HEK293 (cell line): ENCODE measurements at regions not wholly inside any gene's neighbourhood (a gene's known extent, or its start where the extent isn't known, plus 50 kb on each side); places are given as distances from the start of the nearest gene placed in this dataset.

Experiments used
- CTCF ChIA-PET: fragments of 350-600 bp; formaldehyde crosslinking; extraction: SDS; loops from one replicate; lab custom pipeline; 2021; ENCODE audit warnings: antibody characterized with exemption; lab: Yijun Ruan, JAX
- POLR2A ChIA-PET: fragments of 300-600 bp; formaldehyde crosslinking; extraction: SDS; loops from one replicate; lab custom pipeline; 2020; ENCODE audit warnings: antibody characterized with exemption, inconsistent platforms; lab: Yijun Ruan, JAX
- H3K27ac ChIP-seq: fragments of 200-500 bp; sonication (Bioruptor generic); 2 replicates; pipeline ENCODE4 v1.5.1; 2014; ENCODE audit warnings: low read depth, low read length, control low read depth, inconsistent platforms; ENCODE audit errors: extremely low read depth
- H3K36me3 ChIP-seq, 2 experiments: fragments of 200-500 bp in 1 of 2; sonication (Bioruptor generic) in 1 of 2; 1 replicate in 1 of 2; 2 replicates in 1 of 2; pipeline ENCODE4 v1.5.1; 2014 to 2017; ENCODE audit warnings: inconsistent platforms in 2 of 2, low read length in 2 of 2; ENCODE audit not compliant: control insufficient read depth in 2 of 2, insufficient read depth in 1 of 2
- H3K4me1 ChIP-seq: fragments of 200-500 bp; sonication (Bioruptor generic); 2 replicates; pipeline ENCODE4 v1.5.1; 2014; ENCODE audit warnings: mild to moderate bottlenecking, low read length, inconsistent platforms; ENCODE audit not compliant: control insufficient read depth, insufficient read depth
- H3K4me3 ChIP-seq: 2 replicates; pipeline ENCODE4 v1.5.1; 2011; ENCODE audit warnings: low read depth, mild to moderate bottlenecking, control low read depth, low read length, moderate library complexity
- H3K9me3 ChIP-seq: fragments of 200-500 bp; sonication (Bioruptor generic); 2 replicates; pipeline ENCODE4 v1.5.1; 2014; ENCODE audit warnings: low read depth, low read length, inconsistent platforms; ENCODE audit not compliant: control insufficient read depth, insufficient read depth
- GLI2 ChIP-seq: fragments of 450-650 bp; formaldehyde crosslinking; IDR thresholded peaks from 2 replicates; pipeline ENCODE4; 2017; ENCODE audit warnings: missing biosample characterization, missing genetic modification characterization, low read depth, borderline replicate concordance
- HOXA7 ChIP-seq: sonication (generic); formaldehyde crosslinking; IDR thresholded peaks from 2 replicates; pipeline ENCODE4 v1.8.1; 2022; ENCODE audit warnings: missing genetic modification reagents, borderline replicate concordance
- KLF1 ChIP-seq: fragments of 450-650 bp; formaldehyde crosslinking; IDR thresholded peaks from 2 replicates; pipeline ENCODE4 v1.5.1; 2016; ENCODE audit warnings: missing biosample characterization, missing genetic modification characterization
- KLF9 ChIP-seq: fragments of 450-650 bp; formaldehyde crosslinking; IDR thresholded peaks from 2 replicates; pipeline ENCODE4 v1.5.1; 2016; ENCODE audit warnings: missing biosample characterization, missing genetic modification characterization, low read depth
- MZF1 ChIP-seq: fragments of 450-650 bp; formaldehyde crosslinking; IDR thresholded peaks from 2 replicates; pipeline ENCODE4 v1.5.1; 2017; ENCODE audit warnings: missing biosample characterization, missing genetic modification characterization, borderline replicate concordance
- PRDM10 ChIP-seq: fragments of 450-650 bp; formaldehyde crosslinking; IDR thresholded peaks from 2 replicates; pipeline ENCODE4 v1.5.1; 2016; ENCODE audit warnings: missing biosample characterization, missing genetic modification characterization
- SCRT2 ChIP-seq: fragments of 450-650 bp; formaldehyde crosslinking; IDR thresholded peaks from 2 replicates; pipeline ENCODE4 v1.5.1; 2016; ENCODE audit warnings: missing biosample characterization, missing genetic modification characterization
- WT1 ChIP-seq: fragments of 450-650 bp; formaldehyde crosslinking; IDR thresholded peaks from 2 replicates; pipeline ENCODE4 v1.5.1; 2016; ENCODE audit warnings: missing biosample characterization, missing genetic modification characterization
- ZBTB20 ChIP-seq: fragments of 450-650 bp; formaldehyde crosslinking; IDR thresholded peaks from 2 replicates; pipeline ENCODE4 v1.5.1; 2016; ENCODE audit warnings: missing biosample characterization, missing genetic modification characterization
- ZBTB49 ChIP-seq: fragments of 450-650 bp; formaldehyde crosslinking; IDR thresholded peaks from 2 replicates; pipeline ENCODE4 v1.5.1; 2016; ENCODE audit warnings: missing biosample characterization, missing genetic modification characterization, low read depth
- ZBTB7A ChIP-seq: fragments of 450-650 bp; formaldehyde crosslinking; IDR thresholded peaks from 2 replicates; pipeline ENCODE4 v1.5.1; 2016; ENCODE audit warnings: low read depth, missing biosample characterization, missing genetic modification characterization
- ZNF184 ChIP-seq: fragments of 450-650 bp; IDR thresholded peaks from 2 replicates; pipeline ENCODE4 v1.5.1; 2018; ENCODE audit warnings: missing biosample characterization, mild to moderate bottlenecking, missing genetic modification characterization
- ZNF2 ChIP-seq: fragments of 450-650 bp; formaldehyde crosslinking; IDR thresholded peaks from 2 replicates; pipeline ENCODE4 v1.5.1; 2016; ENCODE audit warnings: missing biosample characterization, missing genetic modification characterization
- ZNF23 ChIP-seq: fragments of 450-650 bp; formaldehyde crosslinking; IDR thresholded peaks from 2 replicates; pipeline ENCODE4 v1.5.1; 2016; ENCODE audit warnings: missing biosample characterization, missing genetic modification characterization, borderline replicate concordance
- ZNF350 ChIP-seq: fragments of 450-650 bp; formaldehyde crosslinking; IDR thresholded peaks from 2 replicates; pipeline ENCODE4 v1.5.0; 2017; ENCODE audit warnings: missing biosample characterization, mild to moderate bottlenecking, missing genetic modification characterization
- ZNF366 ChIP-seq: fragments of 450-650 bp; formaldehyde crosslinking; conservative IDR thresholded peaks from 2 replicates; pipeline ENCODE4 v1.5.1; 2016; ENCODE audit warnings: missing biosample characterization, missing genetic modification characterization
- ZNF404 ChIP-seq: fragments of 450-650 bp; formaldehyde crosslinking; IDR thresholded peaks from 2 replicates; pipeline ENCODE4 v1.5.1; 2017; ENCODE audit warnings: missing biosample characterization, missing genetic modification characterization
- ZNF513 ChIP-seq: fragments of 450-650 bp; IDR thresholded peaks from 2 replicates; pipeline ENCODE4 v1.5.1; 2018; ENCODE audit warnings: missing biosample characterization, missing genetic modification characterization
- ZNF530 ChIP-seq: fragments of 450-650 bp; formaldehyde crosslinking; IDR thresholded peaks from 2 replicates; pipeline ENCODE4 v1.5.1; 2016; ENCODE audit warnings: low read depth, missing biosample characterization, missing genetic modification characterization
- ZSCAN23 ChIP-seq: fragments of 450-650 bp; formaldehyde crosslinking; IDR thresholded peaks from 2 replicates; pipeline ENCODE4 v1.5.1; 2016; ENCODE audit warnings: missing biosample characterization, missing genetic modification characterization

GRCh38 chr2:149877074-149877473 lies 289.5 kb upstream of the MMADHC start:
- ChIA-PET CTCF (no interaction called here), POLR2A (no interaction called here)
- no peaks in the 10 kb centered on the region for H3K36me3 ChIP-seq
- H3K27ac ChIP-seq: no peak overlapping the region
- 0 out of 2 replicates have a peak, but pooled peaks have one; percentile 14 for TF ChIP-seq KLF1 (tag by site-specific recombination)
- peak; percentile 74 for TF ChIP-seq WT1 (tag by site-specific recombination)
- TF ChIP-seq MZF1 (tag by site-specific recombination): peak; percentile 84; the same call in 1 of the 2 replicates
- no peak for TF ChIP-seq GLI2 (tag by site-specific recombination)
- no peaks in the 10 kb centered on the region for H3K4me1 ChIP-seq
- H3K4me3 ChIP-seq: no peak overlapping the region
- H3K9me3 ChIP-seq: no peaks in the 10 kb centered on the region

- Histone ChIP-seq H3K4me3 (no peak overlapping the region), H3K27ac (no peak overlapping the region), H3K36me3 (no peaks in the 10 kb centered on the region), H3K9me3 (no peaks in the 10 kb centered on the region), H3K4me1 (no peaks in the 10 kb centered on the region)
- POLR2A ChIA-PET: no interaction called here
- TF ChIP-seq ZNF2 (tag by site-specific recombination): no peak
- TF ChIP-seq PRDM10 (tag by site-specific recombination): no peak
- TF ChIP-seq ZBTB49: no peak
- TF ChIP-seq ZNF404 (tag by site-specific recombination): no peak
- no peak for TF ChIP-seq ZNF184 (tag by site-specific recombination)
- TF ChIP-seq ZNF366 (tag by site-specific recombination): no peak
- TF ChIP-seq HOXA7 (CRISPR knock-in tag): no peak
- TF ChIP-seq ZBTB7A (tag by site-specific recombination): no peak
- TF ChIP-seq SCRT2 (tag by site-specific recombination): no peak
- no peak for TF ChIP-seq ZSCAN23 (tag by site-specific recombination)
- TF ChIP-seq ZNF513 (tag by site-specific recombination): no peak
- no peak for TF ChIP-seq ZNF23 (tag by site-specific recombination)
- no peak for TF ChIP-seq WT1 (tag by site-specific recombination)
- no peak for TF ChIP-seq KLF9 (tag by site-specific recombination)
- TF ChIP-seq ZNF530 (tag by site-specific recombination): no peak
- TF ChIP-seq ZBTB20 (tag by site-specific recombination): no peak
- TF ChIP-seq ZNF350 (tag by site-specific recombination): no peak
- CTCF ChIA-PET: no interaction called here
These were observed 286.4 kb upstream of the MMADHC start for GRCh38 chr2:149873936-149874335.
